ENCODE measurements at regions not wholly inside any gene's neighbourhood (a gene's known extent, or its start where the extent isn't known, plus 50 kb on each side); places are given as distances from the start of the nearest gene placed in this dataset.

DNA sequence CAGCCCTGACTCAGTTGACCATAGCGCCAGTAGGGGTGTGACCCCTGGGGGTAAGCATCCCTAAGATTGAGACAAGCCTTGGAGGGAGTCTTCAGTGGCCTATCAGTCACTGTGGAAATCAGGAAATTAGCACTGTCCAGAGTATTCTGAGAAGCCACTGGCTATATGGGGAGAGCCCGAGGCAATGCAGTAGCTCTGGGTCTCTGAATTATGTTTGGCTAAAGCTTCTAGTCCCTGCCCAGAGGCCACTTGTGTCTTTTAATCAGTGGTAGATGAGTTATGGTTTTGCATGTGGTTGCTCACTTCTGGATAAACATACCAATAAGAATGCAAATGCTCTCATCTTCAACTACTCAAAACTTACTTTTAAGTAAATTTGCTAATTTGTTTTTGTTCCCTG is 100.6 kb upstream of the TOX3 start:
- no peak overlapping the region for H3K4me3 ChIP-seq
- TF ChIP-seq POLR2A (IDR thresholded peaks at IDR 0.05) = no peak
- TF ChIP-seq, protein P1, sequence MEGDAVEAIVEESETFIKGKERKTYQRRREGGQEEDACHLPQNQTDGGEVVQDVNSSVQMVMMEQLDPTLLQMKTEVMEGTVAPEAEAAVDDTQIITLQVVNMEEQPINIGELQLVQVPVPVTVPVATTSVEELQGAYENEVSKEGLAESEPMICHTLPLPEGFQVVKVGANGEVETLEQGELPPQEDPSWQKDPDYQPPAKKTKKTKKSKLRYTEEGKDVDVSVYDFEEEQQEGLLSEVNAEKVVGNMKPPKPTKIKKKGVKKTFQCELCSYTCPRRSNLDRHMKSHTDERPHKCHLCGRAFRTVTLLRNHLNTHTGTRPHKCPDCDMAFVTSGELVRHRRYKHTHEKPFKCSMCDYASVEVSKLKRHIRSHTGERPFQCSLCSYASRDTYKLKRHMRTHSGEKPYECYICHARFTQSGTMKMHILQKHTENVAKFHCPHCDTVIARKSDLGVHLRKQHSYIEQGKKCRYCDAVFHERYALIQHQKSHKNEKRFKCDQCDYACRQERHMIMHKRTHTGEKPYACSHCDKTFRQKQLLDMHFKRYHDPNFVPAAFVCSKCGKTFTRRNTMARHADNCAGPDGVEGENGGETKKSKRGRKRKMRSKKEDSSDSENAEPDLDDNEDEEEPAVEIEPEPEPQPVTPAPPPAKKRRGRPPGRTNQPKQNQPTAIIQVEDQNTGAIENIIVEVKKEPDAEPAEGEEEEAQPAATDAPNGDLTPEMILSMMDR (IDR thresholded peaks at IDR 0.05) = no peak
- H3K36me3 ChIP-seq (replicated peaks in 1 of 2) = no peaks in the 10 kb centered on the region
- intact Hi-C loops (cut with DNase I) = no loop called here
- no peaks in the 10 kb centered on the region for H3K27me3 ChIP-seq
- H3K27ac ChIP-seq = no peak overlapping the region
- DNase-seq = no peak
- no peaks in the 10 kb centered on the region for H3K9me3 ChIP-seq (replicated peaks in 1 of 3)
- no peaks in the 10 kb centered on the region for H3K4me1 ChIP-seq (replicated peaks in 1 of 2)
- 57 to 71% (median 66%) methylated on average over 2 of the region's 2 CpGs for WGBS, 4 donors

DNA sequence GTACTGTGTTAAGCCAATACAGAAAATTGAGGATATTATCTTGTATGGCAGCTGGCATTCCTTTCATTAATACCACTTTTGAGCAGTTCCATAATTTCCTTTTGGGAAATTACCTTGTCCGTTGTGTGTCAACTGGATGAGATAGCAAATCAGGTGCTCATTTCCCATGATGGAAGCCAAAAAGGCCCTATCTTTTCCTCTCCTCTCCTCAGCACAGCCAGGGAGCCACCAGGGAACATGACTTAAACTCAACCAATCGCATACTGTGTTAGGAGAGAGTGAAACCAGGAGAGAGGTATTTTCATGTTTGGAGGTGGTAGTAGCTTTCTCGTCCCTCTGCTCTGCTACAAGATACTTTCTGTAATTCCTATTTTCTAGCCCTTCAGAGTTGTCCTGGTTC is 96.1 kb upstream of the TOX3 start:
- Histone ChIP-seq H3K27ac (no peak overlapping the region), H3K36me3 (replicated peaks in 1 of 2) (no peaks in the 10 kb centered on the region), H3K4me1 (replicated peaks in 1 of 2) (no peaks in the 10 kb centered on the region), H3K27me3 (no peaks in the 10 kb centered on the region), H3K9me3 (replicated peaks in 1 of 3) (no peaks in the 10 kb centered on the region), H3K4me3 (no peak overlapping the region)
- no peak for DNase-seq
- intact Hi-C loops (cut with DNase I) = no loop called here
- no peak for TF ChIP-seq POLR2A (IDR thresholded peaks at IDR 0.05)
- TF ChIP-seq, protein P1 (IDR thresholded peaks at IDR 0.05) = no peak
- 61 to 79% (median 68%) methylated on average over 3 of the region's 3 CpGs for WGBS, 4 donors

DNA sequence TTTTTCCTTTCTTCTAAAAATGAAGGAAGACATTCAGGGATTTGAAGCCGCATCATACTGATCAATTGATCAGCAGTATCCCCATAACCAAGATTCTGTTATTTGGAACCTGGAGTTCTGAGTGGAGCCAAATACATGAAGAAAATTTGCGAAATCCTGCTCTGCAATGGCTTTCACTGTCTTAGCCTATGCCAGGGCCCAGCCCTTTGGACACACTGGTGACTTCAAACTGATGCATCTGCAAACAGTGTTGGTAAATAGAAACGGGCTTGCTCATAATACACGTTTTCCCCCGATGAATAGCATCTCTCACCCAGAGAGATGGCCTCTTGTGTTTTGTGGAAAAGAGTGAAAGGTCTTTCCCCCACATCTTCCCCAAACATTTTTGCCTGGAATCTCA is 87.6 kb upstream of the TOX3 start:
- WGBS, 4 donors = 78 to 87% (median 85%) methylated on average over 5 of the region's 5 CpGs
- Histone ChIP-seq H3K27me3 (no peaks in the 10 kb centered on the region), H3K36me3 (replicated peaks in 1 of 2) (no peaks in the 10 kb centered on the region)

DNA sequence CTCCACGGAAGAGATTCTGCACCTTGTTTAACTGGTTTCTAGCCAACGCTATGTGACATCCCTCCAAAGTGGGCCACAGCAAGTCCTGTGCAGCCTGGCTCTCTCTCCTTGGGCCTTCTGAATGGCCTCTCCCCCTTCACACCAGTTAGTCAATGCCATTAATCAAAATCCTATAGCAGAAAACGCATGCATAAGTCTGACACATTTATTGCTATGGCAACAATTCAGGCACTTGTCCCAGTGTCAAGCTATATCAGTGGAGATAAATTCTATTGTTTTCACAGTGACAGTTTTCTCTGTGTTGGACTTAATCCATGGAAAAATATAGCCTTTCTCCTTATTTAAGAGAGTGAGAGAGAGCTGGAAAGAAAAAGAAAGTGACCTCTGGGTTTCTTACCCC is 87.2 kb upstream of the TOX3 start:
- Histone ChIP-seq H3K27me3 (no peaks in the 10 kb centered on the region), H3K27ac (no peak overlapping the region), H3K4me1 (replicated peaks in 1 of 2) (no peaks in the 10 kb centered on the region), H3K4me3 (no peak overlapping the region), H3K9me3 (replicated peaks in 1 of 3) (no peaks in the 10 kb centered on the region), H3K36me3 (replicated peaks in 1 of 2) (no peaks in the 10 kb centered on the region)
- WGBS, 4 donors = 39 to 52% (median 43%) methylated on average over 3 of the region's 3 CpGs
- DNase-seq = no peak
- TF ChIP-seq, protein P1 (IDR thresholded peaks at IDR 0.05) = no peak
- TF ChIP-seq POLR2A (IDR thresholded peaks at IDR 0.05) = no peak
- intact Hi-C loops (cut with DNase I) = no loop called here

More for the DNA sequence above, 87.6 kb upstream of the TOX3 start:
- Histone ChIP-seq H3K9me3 (replicated peaks in 1 of 3) (no peaks in the 10 kb centered on the region), H3K4me1 (replicated peaks in 1 of 2) (no peaks in the 10 kb centered on the region), H3K27ac (no peak overlapping the region), H3K4me3 (no peak overlapping the region)
- no peak for DNase-seq
- no peak for TF ChIP-seq POLR2A (IDR thresholded peaks at IDR 0.05)
- TF ChIP-seq, protein P1 (IDR thresholded peaks at IDR 0.05) = no peak
- intact Hi-C loops (cut with DNase I) = no loop called here
